Peyer's patch (tissue), 4 donors: ENCODE measurements at regions not wholly inside any gene's neighbourhood (a gene's known extent, or its start where the extent isn't known, plus 50 kb on each side); places are given as distances from the start of the nearest gene placed in this dataset.
"Not testable (repeated sequence)": the region's sequence is repeated elsewhere in the genome, so short reads cannot be mapped to it uniquely, and the experiment has no call there.

Source experiments
- DNase-seq, 3 donors: peaks; one replicate each; pipeline ENCODE4 v3.0.0-alpha.2; 2017 to 2019
- H3K27ac ChIP-seq, 4 donors: fragments of 200-600 bp; sonication (generic); one replicate each; pipeline ENCODE4 v1.5.1; 2016 to 2019
- H3K27me3 ChIP-seq, 2 donors: fragments of 200-600 bp; sonication (generic); one replicate each; pipeline ENCODE4 v1.5.1; 2019
- H3K36me3 ChIP-seq, 3 donors: fragments of 200-600 bp; sonication (generic); one replicate each; pipeline ENCODE4 v1.5.1; 2016 to 2019
- H3K4me1 ChIP-seq, 4 donors: fragments of 200-600 bp; sonication (generic); one replicate each; pipeline ENCODE4 v1.5.1; 2016 to 2019
- H3K4me3 ChIP-seq, 4 donors: fragments of 200-600 bp; sonication (generic); 1 replicate in 3 of 4; 2 replicates in 1 of 4; pipeline ENCODE4 v1.5.1; 2016 to 2019; ENCODE audit warnings: mild to moderate bottlenecking in 1 of 4
- H3K9me3 ChIP-seq, 4 donors: fragments of 200-600 bp; sonication (generic); one replicate each; pipeline ENCODE4 v1.5.1; 2016 to 2019; ENCODE audit warnings: mild to moderate bottlenecking in 1 of 4
- POLR2A ChIP-seq, 2 donors: fragments of 450-650 bp; IDR thresholded peaks; one replicate each; pipeline ENCODE4 v1.5.1; 2017; ENCODE audit warnings: antibody characterized with exemption in 2 of 2, mild to moderate bottlenecking in 2 of 2, moderate library complexity in 2 of 2
- TF ChIP-seq, protein P1 (sequence below), 6 experiments: fragments of 450-650 bp in 4 of 6; fragments of 200-600 bp in 2 of 6; sonication (generic) in 1 of 6; IDR thresholded peaks; one replicate each; pipeline ENCODE4 v1.5.1; 2017 to 2019; ENCODE audit warnings: antibody characterized with exemption in 6 of 6, mild to moderate bottlenecking in 3 of 6, moderate library complexity in 1 of 6

DNA sequence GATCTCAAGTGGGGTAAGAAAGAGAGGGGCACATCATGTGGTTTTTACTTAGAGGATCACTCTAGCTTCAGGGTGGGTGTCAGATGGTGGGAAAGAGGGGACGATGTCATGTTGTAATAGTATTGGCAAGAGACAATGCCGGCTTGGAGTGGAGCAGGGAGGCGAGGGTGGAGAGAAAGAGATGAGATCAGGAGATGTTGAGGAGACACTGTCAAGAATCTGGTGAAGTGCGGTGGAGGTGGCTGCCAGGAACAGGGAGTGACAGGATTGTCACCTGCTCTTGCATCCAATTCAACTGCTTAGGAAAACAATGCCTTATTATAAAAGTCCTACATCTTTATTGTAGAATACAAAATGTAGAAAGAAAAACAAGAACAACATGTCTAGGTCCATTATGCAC, 63.0 kb upstream of the MKI67 start:
- H3K27me3 ChIP-seq, result no peaks in the 10 kb centered on the region
- no peak for DNase-seq
- TF ChIP-seq, protein P1, sequence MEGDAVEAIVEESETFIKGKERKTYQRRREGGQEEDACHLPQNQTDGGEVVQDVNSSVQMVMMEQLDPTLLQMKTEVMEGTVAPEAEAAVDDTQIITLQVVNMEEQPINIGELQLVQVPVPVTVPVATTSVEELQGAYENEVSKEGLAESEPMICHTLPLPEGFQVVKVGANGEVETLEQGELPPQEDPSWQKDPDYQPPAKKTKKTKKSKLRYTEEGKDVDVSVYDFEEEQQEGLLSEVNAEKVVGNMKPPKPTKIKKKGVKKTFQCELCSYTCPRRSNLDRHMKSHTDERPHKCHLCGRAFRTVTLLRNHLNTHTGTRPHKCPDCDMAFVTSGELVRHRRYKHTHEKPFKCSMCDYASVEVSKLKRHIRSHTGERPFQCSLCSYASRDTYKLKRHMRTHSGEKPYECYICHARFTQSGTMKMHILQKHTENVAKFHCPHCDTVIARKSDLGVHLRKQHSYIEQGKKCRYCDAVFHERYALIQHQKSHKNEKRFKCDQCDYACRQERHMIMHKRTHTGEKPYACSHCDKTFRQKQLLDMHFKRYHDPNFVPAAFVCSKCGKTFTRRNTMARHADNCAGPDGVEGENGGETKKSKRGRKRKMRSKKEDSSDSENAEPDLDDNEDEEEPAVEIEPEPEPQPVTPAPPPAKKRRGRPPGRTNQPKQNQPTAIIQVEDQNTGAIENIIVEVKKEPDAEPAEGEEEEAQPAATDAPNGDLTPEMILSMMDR (IDR thresholded peaks at IDR 0.05), result no peak
- TF ChIP-seq POLR2A (IDR thresholded peaks at IDR 0.05), result no peak
- H3K36me3 ChIP-seq, result no peaks in the 10 kb centered on the region
- H3K9me3 ChIP-seq, result no peaks in the 10 kb centered on the region
- H3K4me1 ChIP-seq, result no peaks in the 10 kb centered on the region
- no peak overlapping the region for H3K27ac ChIP-seq
- H3K4me3 ChIP-seq, result no peak overlapping the region

DNA sequence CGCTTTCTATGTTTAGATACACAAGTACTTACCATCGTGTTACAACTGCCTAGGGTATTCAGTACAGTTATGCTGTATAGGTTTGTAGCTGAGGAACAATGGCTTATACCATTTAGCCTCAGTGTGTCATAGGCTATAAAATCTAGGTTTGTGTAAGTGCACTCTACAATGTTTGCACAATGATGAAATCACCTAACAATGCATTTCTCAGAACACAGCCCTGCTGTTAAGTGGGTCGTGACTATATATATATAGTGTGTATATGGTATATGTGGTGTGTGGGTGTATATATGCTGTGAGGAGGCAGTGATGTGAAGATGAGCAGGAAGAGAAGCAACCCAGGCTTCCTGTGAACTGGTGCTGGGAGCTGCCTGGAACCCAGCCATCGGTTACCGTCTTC, 65.6 kb upstream of the MKI67 start:
- H3K4me1 ChIP-seq, result no peaks in the 10 kb centered on the region
- H3K4me3 ChIP-seq, result no peak overlapping the region
- H3K36me3 ChIP-seq, result no peaks in the 10 kb centered on the region
- no peak for DNase-seq
- no peak overlapping the region for H3K27ac ChIP-seq
- TF ChIP-seq POLR2A (IDR thresholded peaks at IDR 0.05), result no peak
- TF ChIP-seq, protein P1 (IDR thresholded peaks at IDR 0.05), result no peak
- H3K9me3 ChIP-seq, result no peaks in the 10 kb centered on the region
- no peaks in the 10 kb centered on the region for H3K27me3 ChIP-seq

DNA sequence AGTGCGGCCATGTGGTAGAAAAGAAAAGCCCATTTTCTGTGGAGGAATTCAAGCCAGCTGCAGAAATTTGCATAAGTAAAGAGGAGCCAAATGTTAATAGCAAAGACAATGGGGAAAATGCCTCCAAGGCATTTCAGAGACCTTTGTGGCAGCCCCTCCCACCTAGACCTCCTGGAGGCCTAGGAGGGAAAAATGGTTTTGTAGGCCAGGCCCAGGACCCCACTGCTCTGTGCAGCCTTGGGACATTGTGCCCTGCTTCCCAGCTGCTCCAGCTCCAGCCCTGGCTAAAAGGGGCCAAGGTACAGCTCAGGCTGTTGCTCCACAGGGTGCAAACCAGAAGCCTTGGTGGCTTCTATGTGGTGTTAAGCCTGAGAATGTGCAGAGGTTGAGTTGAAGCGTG, 75.6 kb upstream of the MKI67 start:
- not testable (repeated sequence) for DNase-seq, H3K27ac ChIP-seq, H3K9me3 ChIP-seq, H3K27me3 ChIP-seq, H3K4me3 ChIP-seq, H3K4me1 ChIP-seq, H3K36me3 ChIP-seq

DNA sequence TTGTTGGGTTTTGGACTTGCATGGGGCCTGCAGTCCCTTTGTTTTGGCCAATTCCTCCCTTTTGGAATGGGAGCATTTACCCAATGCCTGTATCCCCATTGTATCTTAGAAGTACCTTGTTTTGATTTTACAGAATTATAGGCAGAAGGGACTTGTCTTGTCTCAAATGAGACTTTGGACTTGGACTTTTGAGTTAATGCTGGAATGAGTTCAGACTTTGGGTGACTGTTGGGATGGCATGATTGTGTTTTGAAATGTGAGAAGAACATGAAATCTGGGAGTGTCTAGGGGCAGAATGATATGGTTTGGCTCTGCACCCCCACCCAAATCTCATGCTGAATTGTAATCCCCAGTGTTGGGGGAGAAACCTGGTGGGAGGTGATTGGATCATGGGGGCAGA, 76.8 kb upstream of the MKI67 start:
- Histone ChIP-seq H3K4me3 (no peak overlapping the region), H3K27me3 (no peaks in the 10 kb centered on the region), H3K4me1 (no peaks in the 10 kb centered on the region), H3K36me3 (no peaks in the 10 kb centered on the region), H3K27ac (no peak overlapping the region), H3K9me3 (no peaks in the 10 kb centered on the region)
- DNase-seq, result no peak
- TF ChIP-seq, protein P1 (IDR thresholded peaks at IDR 0.05), result no peak
- no peak for TF ChIP-seq POLR2A (IDR thresholded peaks at IDR 0.05)

DNA sequence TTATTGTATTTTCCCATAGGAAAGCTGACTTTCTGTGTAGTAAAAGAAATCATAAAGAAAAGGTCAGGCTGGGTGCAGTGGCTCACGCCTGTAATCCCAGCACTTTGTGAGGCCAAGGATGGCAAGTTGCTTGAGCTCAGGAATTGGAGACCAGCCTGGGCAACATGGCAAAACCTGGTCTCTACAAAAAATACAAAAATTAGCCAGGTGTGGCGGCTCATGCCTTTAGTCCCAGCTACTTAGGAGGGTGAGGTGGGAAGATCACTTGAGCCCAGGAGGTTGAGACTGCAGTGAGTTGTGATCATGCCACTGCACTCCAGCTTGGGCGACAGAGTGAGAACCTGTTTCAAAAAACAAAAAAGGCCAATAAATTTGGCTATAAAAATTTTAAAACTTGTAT, 79.4 kb upstream of the MKI67 start:
- not testable (repeated sequence) for H3K27me3 ChIP-seq, H3K4me3 ChIP-seq, H3K36me3 ChIP-seq

DNA sequence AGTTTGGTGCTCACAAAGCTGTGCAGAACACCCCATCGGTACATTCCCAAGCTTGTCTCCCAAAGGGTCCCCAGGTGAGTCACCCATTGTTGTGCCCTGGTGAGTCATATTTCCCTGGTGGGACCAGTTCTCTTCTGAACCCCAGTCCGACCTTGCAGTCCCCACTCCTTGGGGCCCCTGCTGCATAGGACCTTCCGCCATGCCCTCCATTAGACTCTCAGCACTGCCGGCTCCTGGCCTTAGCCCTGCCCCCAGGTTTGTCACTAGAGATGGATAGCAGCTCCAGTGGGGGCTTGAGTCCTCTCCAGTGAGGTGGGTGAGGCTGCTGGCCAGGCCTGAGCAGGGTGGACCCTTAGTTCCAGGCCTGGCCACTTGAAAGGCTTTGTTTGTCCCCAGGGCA, 80.5 kb upstream of the MKI67 start:
- Histone ChIP-seq H3K27me3 (no peaks in the 10 kb centered on the region), H3K36me3 (no peaks in the 10 kb centered on the region), H3K4me1 (peaks cover 0 to 9% (median 4%) of the 10 kb centered on the region in 4 donors), H3K9me3 (no peaks in the 10 kb centered on the region), H3K4me3 (no peak overlapping the region), H3K27ac (no peak overlapping the region)
- TF ChIP-seq, protein P1 (IDR thresholded peaks at IDR 0.05), result no peak
- TF ChIP-seq POLR2A (IDR thresholded peaks at IDR 0.05), result no peak
- DNase-seq, result no peak

More for the DNA sequence above, 79.4 kb upstream of the MKI67 start:
- not testable (repeated sequence) for H3K27ac ChIP-seq, H3K9me3 ChIP-seq, DNase-seq, H3K4me1 ChIP-seq

DNA sequence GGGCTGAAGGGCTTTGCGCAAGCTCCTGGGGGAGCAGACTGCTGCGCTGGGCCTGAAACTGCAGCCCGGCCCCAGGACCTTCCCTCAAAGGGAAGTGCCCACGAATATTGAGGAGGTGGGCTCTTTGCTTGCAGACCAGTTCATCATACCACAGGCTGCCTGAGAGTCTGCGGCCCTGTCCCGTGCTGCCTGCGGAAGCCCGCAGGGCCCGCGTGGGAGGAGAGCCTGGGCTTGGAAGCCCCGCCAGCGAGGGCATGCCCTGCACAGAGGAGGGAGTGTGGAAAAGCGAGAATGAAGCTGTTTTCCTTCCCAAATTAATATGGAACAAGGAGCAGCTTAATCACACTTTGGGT, 83.6 kb upstream of the MKI67 start:
- H3K27me3 ChIP-seq, result no peaks in the 10 kb centered on the region

More for the DNA sequence above, 83.6 kb upstream of the MKI67 start:
- H3K27ac ChIP-seq, result peak overlapping the region in 1 of 4 donors; percentile 89
- H3K9me3 ChIP-seq, result no peaks in the 10 kb centered on the region
- no peak for DNase-seq
- no peaks in the 10 kb centered on the region for H3K36me3 ChIP-seq
- peak overlapping the region in 3 of 4 donors; percentile 58 to 90 (median 81) for H3K4me3 ChIP-seq
- H3K4me1 ChIP-seq, result peaks cover 0 to 9% (median 4%) of the 10 kb centered on the region in 4 donors
- no peak for TF ChIP-seq POLR2A (IDR thresholded peaks at IDR 0.05)
- TF ChIP-seq, protein P1 (IDR thresholded peaks at IDR 0.05), result no peak
